ENCODE measurements at regions not wholly inside any gene's neighbourhood (a gene's known extent, or its start where the extent isn't known, plus 50 kb on each side); places are given as distances from the start of the nearest gene placed in this dataset.

DNA sequence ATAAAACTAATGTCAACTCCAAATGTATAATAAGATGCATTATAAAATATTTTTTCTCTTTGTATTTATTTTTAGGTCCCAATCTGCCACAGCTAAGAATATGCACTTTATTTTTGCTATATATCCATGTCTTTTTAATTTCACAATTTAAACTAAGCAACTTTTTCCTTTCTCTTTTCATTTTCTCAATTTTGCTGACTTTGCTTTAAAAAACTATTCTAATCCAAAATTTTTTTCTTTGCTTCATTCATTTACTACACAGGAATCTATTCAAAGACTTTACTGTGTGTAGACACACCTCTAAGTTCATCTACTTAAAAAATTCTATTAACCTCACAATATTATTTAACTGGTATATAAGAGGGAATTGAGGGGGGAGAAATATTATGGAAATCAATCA, 201.9 kb downstream of the ADGRA3 start:
- no peaks in the 10 kb centered on the region for H3K27me3 ChIP-seq (ENCODE audit: control insufficient read depth, insufficient read depth, low read length)
- no peaks in the 10 kb centered on the region for H3K36me3 ChIP-seq (ENCODE audit: control insufficient read depth, insufficient read depth, low read length)
- DNase-seq (ENCODE audit: low read depth) = no peak
- no peak overlapping the region for H3K4me3 ChIP-seq (ENCODE audit: low read depth, low read length)
- TF ChIP-seq, protein P1, sequence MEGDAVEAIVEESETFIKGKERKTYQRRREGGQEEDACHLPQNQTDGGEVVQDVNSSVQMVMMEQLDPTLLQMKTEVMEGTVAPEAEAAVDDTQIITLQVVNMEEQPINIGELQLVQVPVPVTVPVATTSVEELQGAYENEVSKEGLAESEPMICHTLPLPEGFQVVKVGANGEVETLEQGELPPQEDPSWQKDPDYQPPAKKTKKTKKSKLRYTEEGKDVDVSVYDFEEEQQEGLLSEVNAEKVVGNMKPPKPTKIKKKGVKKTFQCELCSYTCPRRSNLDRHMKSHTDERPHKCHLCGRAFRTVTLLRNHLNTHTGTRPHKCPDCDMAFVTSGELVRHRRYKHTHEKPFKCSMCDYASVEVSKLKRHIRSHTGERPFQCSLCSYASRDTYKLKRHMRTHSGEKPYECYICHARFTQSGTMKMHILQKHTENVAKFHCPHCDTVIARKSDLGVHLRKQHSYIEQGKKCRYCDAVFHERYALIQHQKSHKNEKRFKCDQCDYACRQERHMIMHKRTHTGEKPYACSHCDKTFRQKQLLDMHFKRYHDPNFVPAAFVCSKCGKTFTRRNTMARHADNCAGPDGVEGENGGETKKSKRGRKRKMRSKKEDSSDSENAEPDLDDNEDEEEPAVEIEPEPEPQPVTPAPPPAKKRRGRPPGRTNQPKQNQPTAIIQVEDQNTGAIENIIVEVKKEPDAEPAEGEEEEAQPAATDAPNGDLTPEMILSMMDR (IDR thresholded peaks at IDR 0.05; ENCODE audit: insufficient read depth, low read length, poor library complexity, severe bottlenecking) = no peak

DNA sequence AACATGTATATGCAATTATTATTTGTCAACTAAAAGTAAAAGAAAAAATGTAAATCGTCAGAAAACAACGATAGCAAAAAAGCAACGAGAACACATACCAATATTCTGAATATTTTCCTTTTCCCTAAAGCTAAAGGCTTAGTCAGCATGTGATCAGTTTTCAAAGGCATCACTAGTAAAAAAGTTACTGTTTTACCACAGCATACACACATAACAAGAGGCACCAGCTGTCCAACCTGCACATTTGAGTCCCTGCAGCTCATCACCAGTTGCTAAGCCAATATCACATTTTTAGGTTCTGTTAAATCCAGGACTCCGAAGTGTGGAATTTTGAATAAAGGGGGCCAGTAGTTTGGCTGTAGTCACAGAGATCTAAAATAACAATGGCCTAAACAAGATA, 203.8 kb downstream of the ADGRA3 start:
- no peak for DNase-seq (ENCODE audit: low read depth)
- TF ChIP-seq, protein P1 (IDR thresholded peaks at IDR 0.05; ENCODE audit: insufficient read depth, low read length, poor library complexity, severe bottlenecking) = no peak
- no peaks in the 10 kb centered on the region for H3K36me3 ChIP-seq (ENCODE audit: control insufficient read depth, insufficient read depth, low read length)
- no peak overlapping the region for H3K4me3 ChIP-seq (ENCODE audit: low read depth, low read length)
- no peaks in the 10 kb centered on the region for H3K27me3 ChIP-seq (ENCODE audit: control insufficient read depth, insufficient read depth, low read length)

- no peaks in the 10 kb centered on the region for H3K36me3 ChIP-seq (ENCODE audit: control insufficient read depth, insufficient read depth, low read length)
- DNase-seq (ENCODE audit: low read depth) = no peak
- no peaks in the 10 kb centered on the region for H3K27me3 ChIP-seq (ENCODE audit: control insufficient read depth, insufficient read depth, low read length)
- TF ChIP-seq, protein P1 (IDR thresholded peaks at IDR 0.05; ENCODE audit: insufficient read depth, low read length, poor library complexity, severe bottlenecking) = no peak
- H3K4me3 ChIP-seq (ENCODE audit: low read depth, low read length) = no peak overlapping the region
These were observed 214.6 kb downstream of the ADGRA3 start for GRCh38 chr4:22301253-22301652.

DNA sequence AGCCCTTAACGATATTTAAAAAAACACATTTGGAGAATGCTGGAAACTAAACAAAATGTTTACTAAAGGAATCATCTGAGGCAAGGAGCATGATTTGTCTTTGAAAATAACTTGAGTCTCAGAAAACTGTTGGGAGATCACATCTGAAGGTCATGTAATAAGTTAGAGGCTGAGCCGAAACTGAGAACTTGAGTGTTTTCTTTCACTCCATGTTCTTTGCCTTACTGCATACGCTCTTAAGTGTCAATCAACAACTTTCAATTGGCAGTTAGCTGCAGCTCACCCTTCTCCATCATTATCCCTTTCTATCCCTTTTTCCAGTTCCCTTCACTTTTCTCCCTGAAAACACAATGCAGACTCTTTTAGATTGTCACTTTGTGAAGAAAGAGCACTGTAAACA, 216.2 kb downstream of the ADGRA3 start:
- H3K27me3 ChIP-seq (ENCODE audit: control insufficient read depth, insufficient read depth, low read length) = no peaks in the 10 kb centered on the region
- no peak overlapping the region for H3K4me3 ChIP-seq (ENCODE audit: low read depth, low read length)
- H3K36me3 ChIP-seq (ENCODE audit: control insufficient read depth, insufficient read depth, low read length) = no peaks in the 10 kb centered on the region
- TF ChIP-seq, protein P1 (IDR thresholded peaks at IDR 0.05; ENCODE audit: insufficient read depth, low read length, poor library complexity, severe bottlenecking) = no peak
- no peak for DNase-seq (ENCODE audit: low read depth)

- TF ChIP-seq, protein P1 (IDR thresholded peaks at IDR 0.05; ENCODE audit: insufficient read depth, low read length, poor library complexity, severe bottlenecking) = no peak
- no peaks in the 10 kb centered on the region for H3K27me3 ChIP-seq (ENCODE audit: control insufficient read depth, insufficient read depth, low read length)
- DNase-seq (ENCODE audit: low read depth) = no peak
- H3K4me3 ChIP-seq (ENCODE audit: low read depth, low read length) = no peak overlapping the region
- H3K36me3 ChIP-seq (ENCODE audit: control insufficient read depth, insufficient read depth, low read length) = no peaks in the 10 kb centered on the region
These were observed 228.2 kb downstream of the ADGRA3 start for GRCh38 chr4:22287631-22288030.

DNA sequence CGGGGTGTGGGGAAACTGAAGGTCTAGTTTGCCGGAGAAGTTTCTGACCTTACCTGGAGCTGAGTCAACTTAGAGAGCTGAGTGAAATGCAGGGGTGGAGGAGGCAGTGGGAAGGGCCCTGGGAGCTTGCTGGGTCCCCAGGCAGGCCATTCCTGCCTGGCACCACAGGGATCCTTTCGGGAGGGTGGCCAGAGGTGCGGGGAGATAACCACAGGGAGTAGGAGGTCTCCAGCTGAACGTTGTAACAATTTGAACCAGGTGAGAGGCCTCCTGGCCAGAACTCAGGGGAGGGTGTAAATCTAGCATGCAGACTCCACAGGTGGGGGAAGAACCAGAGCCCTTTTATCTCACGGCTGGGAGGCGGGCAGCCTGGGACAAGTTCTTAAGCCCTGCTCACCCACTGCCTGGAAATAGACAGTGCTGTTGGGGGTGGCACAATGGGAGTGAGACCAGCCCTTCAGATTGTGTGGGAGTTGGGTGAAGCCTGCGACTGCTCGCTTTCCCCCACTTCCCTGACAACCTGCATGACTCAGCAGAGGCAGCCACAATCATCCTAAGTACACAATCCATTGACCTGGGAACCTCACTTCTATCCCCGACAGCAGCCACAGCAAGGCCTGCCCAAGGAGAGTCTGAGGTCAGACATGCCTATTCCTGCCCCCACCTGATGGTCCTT, 247.4 kb downstream of the ADGRA3 start:
- Histone ChIP-seq H3K27me3 (ENCODE audit: control insufficient read depth, insufficient read depth, low read length) (no peaks in the 10 kb centered on the region), H3K36me3 (ENCODE audit: control insufficient read depth, insufficient read depth, low read length) (no peaks in the 10 kb centered on the region), H3K4me3 (ENCODE audit: low read depth, low read length) (no peak overlapping the region)
- TF ChIP-seq, protein P1 (IDR thresholded peaks at IDR 0.05; ENCODE audit: insufficient read depth, low read length, poor library complexity, severe bottlenecking) = no peak
- DNase-seq (ENCODE audit: low read depth) = no peak
